H9 (cell line): ENCODE measurements at regions not wholly inside any gene's neighbourhood (a gene's known extent, or its start where the extent isn't known, plus 50 kb on each side); places are given as distances from the start of the nearest gene placed in this dataset.

ENCODE experiments used
- DNase-seq: peaks from one replicate; pipeline ENCODE4 v3.0.0-alpha.2; 2017
- H2AFZ ChIP-seq: one replicate; pipeline ENCODE4 v1.6.1; 2013; ENCODE audit warnings: mild to moderate bottlenecking, low read length, control low read depth, moderate library complexity
- H2AK5ac ChIP-seq: 2 replicates; pipeline ENCODE4 v1.6.1; 2013; ENCODE audit warnings: low read length, control low read depth, mixed read lengths; ENCODE audit not compliant: insufficient read length
- H2BK120ac ChIP-seq: one replicate; pipeline ENCODE4 v1.6.1; 2013; ENCODE audit warnings: low read depth, mild to moderate bottlenecking, low read length, control low read depth, inconsistent platforms; ENCODE audit not compliant: poor library complexity, severe bottlenecking
- H2BK12ac ChIP-seq: 2 replicates; pipeline ENCODE4 v1.6.1; 2013; ENCODE audit warnings: low read length, control low read depth, mixed read lengths, low read depth; ENCODE audit not compliant: insufficient read length
- H2BK15ac ChIP-seq: 2 replicates; pipeline ENCODE4 v1.6.1; 2013; ENCODE audit warnings: low read depth, low read length, control low read depth
- H2BK20ac ChIP-seq: one replicate; pipeline ENCODE4 v1.6.1; 2013; ENCODE audit warnings: low read depth, mild to moderate bottlenecking, low read length, control low read depth, inconsistent platforms; ENCODE audit not compliant: poor library complexity, severe bottlenecking
- H2BK5ac ChIP-seq: 2 replicates; pipeline ENCODE4 v1.6.1; 2013; ENCODE audit warnings: low read length, control low read depth, mixed read lengths; ENCODE audit not compliant: insufficient read length
- H3K14ac ChIP-seq: 2 replicates; pipeline ENCODE4 v1.6.1; 2013; ENCODE audit warnings: low read length, control low read depth; ENCODE audit not compliant: insufficient read depth
- H3K18ac ChIP-seq: 2 replicates; pipeline ENCODE4 v1.6.1; 2013; ENCODE audit warnings: low read depth, mild to moderate bottlenecking, mixed read lengths, low read length, control low read depth; ENCODE audit not compliant: insufficient read length
- H3K23ac ChIP-seq: 2 replicates; pipeline ENCODE4 v1.6.1; 2013; ENCODE audit warnings: low read length, control low read depth, mixed read lengths, low read depth; ENCODE audit not compliant: insufficient read length
- H3K23me2 ChIP-seq: 2 replicates; pipeline ENCODE4 v1.6.1; 2013; ENCODE audit warnings: low read depth, mild to moderate bottlenecking, mixed read lengths, low read length, control low read depth; ENCODE audit not compliant: insufficient read length, poor library complexity, severe bottlenecking
- H3K27ac ChIP-seq: 2 replicates; pipeline ENCODE4 v1.5.1; 2013; ENCODE audit warnings: low read length, control low read depth, mixed read lengths, low read depth; ENCODE audit not compliant: insufficient read length
- H3K27me3 ChIP-seq: 2 replicates; pipeline ENCODE4 v1.6.1; 2013; ENCODE audit warnings: low read length, control low read depth, inconsistent platforms; ENCODE audit not compliant: insufficient read depth
- H3K4ac ChIP-seq: 2 replicates; pipeline ENCODE4 v1.6.1; 2013; ENCODE audit warnings: low read depth, mild to moderate bottlenecking, control low read depth, inconsistent platforms, low read length, moderate library complexity
- H3K4me1 ChIP-seq: 2 replicates; pipeline ENCODE4 v1.6.1; 2013; ENCODE audit warnings: low read length, control low read depth, inconsistent platforms; ENCODE audit not compliant: insufficient read depth
- H3K4me2 ChIP-seq: 2 replicates; pipeline ENCODE4 v1.6.1; 2013; ENCODE audit warnings: low read length, control low read depth, mixed read lengths; ENCODE audit not compliant: insufficient read length, insufficient read depth
- H3K56ac ChIP-seq: 2 replicates; pipeline ENCODE4 v1.6.1; 2013; ENCODE audit warnings: low read depth, mild to moderate bottlenecking, mixed read lengths, low read length, control low read depth; ENCODE audit not compliant: insufficient read length
- H3K79me1 ChIP-seq: 2 replicates; pipeline ENCODE4 v1.6.1; 2013; ENCODE audit warnings: low read depth, mild to moderate bottlenecking, moderate library complexity, low read length, control low read depth, inconsistent platforms; ENCODE audit not compliant: insufficient read depth, poor library complexity, severe bottlenecking
- H3K79me2 ChIP-seq: 2 replicates; pipeline ENCODE4 v1.6.1; 2013; ENCODE audit warnings: low read length, control low read depth, inconsistent platforms; ENCODE audit not compliant: insufficient read depth
- H3K9ac ChIP-seq: 2 replicates; pipeline ENCODE4 v1.6.1; 2013; ENCODE audit warnings: low read length, control low read depth, mixed read lengths; ENCODE audit not compliant: insufficient read length; ENCODE audit errors: extremely low read depth
- H3K9me3 ChIP-seq: one replicate; pipeline ENCODE4 v1.6.1; 2013; ENCODE audit warnings: low read depth, low read length, inconsistent platforms; ENCODE audit not compliant: control insufficient read depth
- H3T11ph ChIP-seq: one replicate; pipeline ENCODE4 v1.6.1; 2013; ENCODE audit warnings: mild to moderate bottlenecking, low read length, control low read depth, inconsistent platforms
- H4K20me1 ChIP-seq: one replicate; pipeline ENCODE4 v1.6.1; 2013; ENCODE audit not compliant: control insufficient read depth, insufficient read length, insufficient read depth
- H4K5ac ChIP-seq: 2 replicates; pipeline ENCODE4 v1.6.1; 2013; ENCODE audit warnings: low read depth, mild to moderate bottlenecking, mixed read lengths, low read length, control low read depth; ENCODE audit not compliant: insufficient read length
- H4K8ac ChIP-seq: replicated peaks from 2 replicates; pipeline ENCODE4 v1.6.1; 2013; ENCODE audit warnings: low read length, control low read depth, mixed read lengths, low read depth; ENCODE audit not compliant: insufficient read length
- H4K91ac ChIP-seq: 2 replicates; pipeline ENCODE4 v1.6.1; 2013; ENCODE audit warnings: low read depth, mild to moderate bottlenecking, moderate library complexity, mixed read lengths, low read length, control low read depth; ENCODE audit not compliant: insufficient read length
- H3K27ac Mint-ChIP-seq, 3 experiments: 2 replicates in 2 of 3; 3 replicates in 1 of 3; pipeline ENCODE4 v1.8.0; 2020 to 2021; ENCODE audit warnings: mixed read lengths in 3 of 3, mild to moderate bottlenecking in 1 of 3, moderate library complexity in 1 of 3
- H3K27me3 Mint-ChIP-seq: 2 replicates; pipeline ENCODE4 v1.8.0; 2021; ENCODE audit warnings: low read depth, mild to moderate bottlenecking, moderate library complexity, mixed read lengths
- H3K36me3 Mint-ChIP-seq, 3 experiments: 2 replicates in 2 of 3; 3 replicates in 1 of 3; pipeline ENCODE4 v1.8.0; 2020 to 2021; ENCODE audit warnings: low read depth in 3 of 3, mixed read lengths in 3 of 3; ENCODE audit not compliant: insufficient read depth in 1 of 3
- H3K4me1 Mint-ChIP-seq, 2 experiments: 2 replicates each; pipeline ENCODE4 v1.8.0; 2020; ENCODE audit warnings: mixed read lengths in 2 of 2
- H3K4me3 Mint-ChIP-seq, 2 experiments: 2 replicates in 1 of 2; 3 replicates in 1 of 2; pipeline ENCODE4 v1.8.0; 2020 to 2021; ENCODE audit warnings: mild to moderate bottlenecking in 2 of 2, mixed read lengths in 2 of 2, moderate library complexity in 1 of 2
- H3K9me3 Mint-ChIP-seq, 2 experiments: 2 replicates in 1 of 2; 3 replicates in 1 of 2; pipeline ENCODE4 v1.8.0; 2020; ENCODE audit warnings: mild to moderate bottlenecking in 2 of 2, mixed read lengths in 2 of 2, moderate library complexity in 1 of 2
- WGBS: extraction: QIAGEN DNeasy Blood & Tissue Kit; methylation state at CpG from one replicate; pipeline ENCODE4 v1.1.7; 2013; ENCODE audit warnings: missing lambda C conversion rate, low lambda C conversion rate, mixed read lengths; ENCODE audit not compliant: insufficient read length; ENCODE audit errors: extremely low coverage; 5-methylcytosine and 5-hydroxymethylcytosine counted together
- TF ChIP-seq, protein P1 (sequence below): fragments of 200-600 bp; sonication (generic); conservative IDR thresholded peaks from 3 replicates; pipeline ENCODE4 v1.8.0; 2021; ENCODE audit warnings: antibody characterized with exemption, mild to moderate bottlenecking

DNA sequence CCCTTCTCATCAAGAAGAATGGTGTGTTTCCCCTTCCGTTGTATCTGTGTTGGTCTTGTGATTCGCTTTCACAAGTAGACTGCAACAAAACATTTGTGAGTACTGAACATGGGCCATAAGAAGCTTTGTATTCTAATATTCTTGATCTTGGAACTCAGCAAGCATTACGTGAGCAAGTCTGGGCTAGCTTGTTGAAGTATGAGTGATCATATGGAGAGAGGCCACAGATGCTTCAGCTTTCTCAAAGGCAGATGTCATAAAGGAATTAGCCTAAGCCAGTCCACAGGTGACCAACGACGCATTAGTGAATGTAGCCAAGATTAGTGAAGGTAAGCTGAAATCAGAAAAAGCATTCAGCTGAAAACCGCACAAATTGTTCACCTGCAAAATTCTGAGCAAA, 609.6 kb upstream of the NEGR1 start:
- Histone ChIP-seq H2BK20ac (no peak overlapping the region), H3K18ac (no peak overlapping the region), H3K4me2 (no peak overlapping the region), H2BK5ac (no peak overlapping the region), H4K91ac (no peak overlapping the region), H3K9me3 (no peaks in the 10 kb centered on the region), H2AK5ac (no peak overlapping the region), H4K8ac (no peak overlapping the region), H3K23ac (no peak overlapping the region), H3T11ph (no peak overlapping the region), H3K4ac (no peak overlapping the region), H3K27ac (no peak overlapping the region), H2BK15ac (no peak overlapping the region), H2AFZ (no peak overlapping the region), H2BK120ac (no peak overlapping the region), H4K5ac (no peak overlapping the region), H3K9ac (no peak overlapping the region), H3K56ac (no peak overlapping the region), H2BK12ac (no peak overlapping the region), H3K23me2 (no peaks in the 10 kb centered on the region), H4K20me1 (no peaks in the 10 kb centered on the region), H3K79me2 (no peaks in the 10 kb centered on the region), H3K4me1 (no peaks in the 10 kb centered on the region), H3K27me3 (no peaks in the 10 kb centered on the region), H3K79me1 (no peaks in the 10 kb centered on the region), H3K14ac (no peak overlapping the region)
- Mint-ChIP-seq H3K9me3 (no peaks in the 10 kb centered on the region), H3K27me3 (no peaks in the 10 kb centered on the region), H3K27ac (no peak overlapping the region), H3K4me1 (peaks cover 0 to 12% of the 10 kb centered on the region in 2 experiments; a peak in 2 of 4 replicates), H3K4me3 (no peak overlapping the region), H3K36me3 (no peaks in the 10 kb centered on the region)
- DNase-seq: no peak
- no CpG with 5 or more reads among the region's 6 CpGs for WGBS
- TF ChIP-seq, protein P1, sequence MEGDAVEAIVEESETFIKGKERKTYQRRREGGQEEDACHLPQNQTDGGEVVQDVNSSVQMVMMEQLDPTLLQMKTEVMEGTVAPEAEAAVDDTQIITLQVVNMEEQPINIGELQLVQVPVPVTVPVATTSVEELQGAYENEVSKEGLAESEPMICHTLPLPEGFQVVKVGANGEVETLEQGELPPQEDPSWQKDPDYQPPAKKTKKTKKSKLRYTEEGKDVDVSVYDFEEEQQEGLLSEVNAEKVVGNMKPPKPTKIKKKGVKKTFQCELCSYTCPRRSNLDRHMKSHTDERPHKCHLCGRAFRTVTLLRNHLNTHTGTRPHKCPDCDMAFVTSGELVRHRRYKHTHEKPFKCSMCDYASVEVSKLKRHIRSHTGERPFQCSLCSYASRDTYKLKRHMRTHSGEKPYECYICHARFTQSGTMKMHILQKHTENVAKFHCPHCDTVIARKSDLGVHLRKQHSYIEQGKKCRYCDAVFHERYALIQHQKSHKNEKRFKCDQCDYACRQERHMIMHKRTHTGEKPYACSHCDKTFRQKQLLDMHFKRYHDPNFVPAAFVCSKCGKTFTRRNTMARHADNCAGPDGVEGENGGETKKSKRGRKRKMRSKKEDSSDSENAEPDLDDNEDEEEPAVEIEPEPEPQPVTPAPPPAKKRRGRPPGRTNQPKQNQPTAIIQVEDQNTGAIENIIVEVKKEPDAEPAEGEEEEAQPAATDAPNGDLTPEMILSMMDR: no peak
